Medulla oblongata (tissue), 1 donor: ENCODE measurements at regions not wholly inside any gene's neighbourhood (a gene's known extent, or its start where the extent isn't known, plus 50 kb on each side); places are given as distances from the start of the nearest gene placed in this dataset.
A peak's percentile ranks its signal among the peaks of the same experiment; 100 is the strongest.

Experiments used
- DNase-seq: peaks from one replicate; pipeline ENCODE4 v3.0.0-alpha.2; 2015; ENCODE audit errors: extremely low spot score

DNA sequence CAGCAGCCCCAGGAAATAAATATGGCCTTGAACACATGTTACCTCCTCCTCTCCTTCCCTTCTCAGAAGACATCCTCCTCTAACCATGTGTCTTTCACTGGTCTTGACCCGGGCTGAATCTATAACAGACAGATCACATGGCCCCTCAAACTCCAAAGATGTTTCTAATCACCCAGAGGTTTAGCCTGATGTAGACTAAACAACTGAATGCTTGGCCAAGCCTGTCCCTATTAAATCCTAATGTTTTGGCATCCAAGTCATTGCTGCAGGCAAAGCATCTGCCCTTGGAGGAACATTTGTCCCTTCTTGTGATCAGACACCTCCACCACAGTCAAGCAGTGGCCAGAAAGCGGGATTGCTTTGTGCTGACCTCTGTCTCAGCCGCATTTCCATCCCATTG lies 65.5 kb downstream of the ANKRD60 start:
- no peak for DNase-seq

DNA sequence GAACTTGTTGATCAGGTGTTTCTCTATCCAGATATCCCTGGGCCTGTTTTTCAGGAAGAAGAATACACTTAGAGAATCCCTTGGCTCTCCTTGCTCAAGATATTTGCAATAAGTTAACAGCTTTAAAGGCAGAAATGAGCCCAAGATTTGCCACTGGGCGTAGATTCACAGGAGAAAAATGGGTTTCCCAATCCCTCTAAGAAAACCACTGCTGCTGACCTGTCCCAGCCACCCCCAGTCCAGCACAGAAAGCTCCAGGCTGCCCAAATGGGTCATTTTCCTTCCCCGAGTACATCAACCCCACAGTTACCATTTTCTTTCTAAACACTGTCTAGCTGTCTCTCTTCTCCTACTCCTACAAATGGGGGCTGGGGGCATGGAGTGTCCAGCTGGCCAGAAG lies 67.3 kb downstream of the ANKRD60 start:
- no peak for DNase-seq

DNA sequence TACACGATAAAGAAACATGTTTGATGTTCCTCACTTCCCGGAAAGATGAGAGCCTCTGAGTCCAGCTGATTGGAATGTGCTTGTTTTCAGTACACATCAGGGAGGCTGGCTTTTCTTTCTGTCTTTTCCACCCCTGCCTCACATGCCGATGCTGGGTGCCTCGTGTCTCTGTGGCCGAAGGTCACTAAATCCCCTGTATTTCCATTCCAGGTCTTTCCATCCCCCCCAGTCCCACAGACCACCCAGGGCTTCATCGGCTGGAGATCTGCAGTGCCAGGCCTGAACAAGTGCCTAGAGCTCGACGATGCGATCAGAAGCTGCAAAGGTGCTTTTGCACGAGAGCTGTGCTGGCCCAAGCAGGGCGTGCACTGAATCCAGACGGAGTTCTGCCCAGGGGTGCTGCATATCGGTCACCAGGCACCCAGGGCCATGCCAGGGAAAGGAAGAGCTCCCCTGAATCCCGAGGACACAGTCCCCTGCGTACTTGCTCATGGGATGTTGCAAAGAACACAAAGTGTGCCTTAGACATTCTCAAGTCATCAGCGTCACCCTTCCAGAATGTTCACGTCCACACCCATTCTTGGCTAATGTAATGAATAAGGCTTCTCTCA lies 67.9 kb downstream of the ANKRD60 start:
- no peak for DNase-seq

DNA sequence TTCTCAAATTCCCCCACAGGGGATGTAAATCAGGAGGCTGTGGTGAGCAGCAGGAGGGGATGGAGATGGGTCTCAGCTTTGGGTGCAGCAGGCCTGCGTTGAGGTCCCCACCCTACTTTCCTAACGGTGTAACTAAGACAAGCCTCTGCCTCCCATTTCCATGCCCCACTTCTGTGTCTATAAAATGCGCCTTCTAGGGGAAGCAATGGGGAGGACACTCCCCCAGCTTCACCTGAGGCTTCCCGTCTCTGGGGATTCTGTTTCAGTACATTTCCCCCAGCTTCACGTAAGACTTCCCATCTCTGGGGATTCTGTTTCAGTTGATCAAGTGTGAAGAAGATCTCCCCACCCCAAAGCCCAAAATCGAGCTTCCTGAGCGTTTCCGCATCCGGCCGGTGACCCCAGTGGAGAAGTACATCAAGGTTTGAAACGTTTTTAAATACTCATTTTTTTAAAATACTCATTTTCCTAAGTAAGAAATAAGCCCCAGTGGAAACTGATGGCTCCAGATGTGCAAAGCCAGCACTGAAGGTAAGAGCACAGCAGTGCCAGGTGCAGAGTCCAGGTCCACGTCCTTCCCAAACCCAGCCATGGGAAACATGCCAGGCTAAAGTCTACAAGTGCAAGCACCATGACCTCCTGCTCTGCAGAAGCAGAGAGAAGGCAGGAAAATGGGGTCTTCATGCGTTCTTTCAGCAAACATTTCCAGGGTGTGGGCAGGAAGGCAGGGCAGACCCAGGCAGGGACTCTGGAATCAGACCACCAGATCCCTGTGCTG lies 73.1 kb downstream of the ANKRD60 start:
- DNase-seq = no peak

DNA sequence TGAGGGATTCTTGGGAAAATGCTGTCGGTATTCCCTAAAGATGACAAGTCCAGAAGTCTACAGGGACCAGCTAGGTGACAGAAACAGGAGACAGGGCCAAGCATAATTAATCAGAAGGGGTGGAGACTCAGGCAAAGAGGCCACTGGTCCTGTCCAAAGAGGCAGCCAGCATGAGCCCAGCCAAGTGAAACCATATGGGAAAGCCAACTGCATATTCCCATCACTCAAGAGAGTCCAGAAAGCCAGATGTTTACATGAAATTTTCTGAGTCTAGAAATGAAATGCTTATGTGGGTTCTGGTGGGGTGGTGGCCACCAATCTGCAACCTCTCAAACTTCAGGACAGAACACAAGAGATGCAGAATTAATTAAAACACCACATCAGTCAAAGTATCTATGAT lies 74.3 kb downstream of the ANKRD60 start:
- no peak for DNase-seq

DNA sequence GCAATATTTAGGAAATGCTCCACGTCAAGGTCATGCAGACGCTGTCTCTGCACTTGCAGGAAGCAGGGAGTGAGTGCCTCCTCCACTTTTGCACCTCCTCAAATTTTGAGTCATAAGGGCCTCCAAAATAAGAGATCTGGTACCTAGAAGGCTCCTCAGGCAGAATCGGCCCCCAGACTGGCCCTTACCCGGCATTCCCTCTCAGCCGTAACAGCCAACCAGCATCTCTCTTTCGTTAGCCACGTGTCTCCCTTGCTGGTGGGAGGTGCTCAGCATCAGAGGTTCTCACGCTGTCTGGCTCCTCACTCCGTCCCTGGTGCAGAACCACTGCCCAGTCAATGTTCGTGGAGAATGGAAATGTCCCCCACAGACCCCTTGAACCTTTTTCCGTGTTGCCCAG lies 75.3 kb downstream of the ANKRD60 start:
- DNase-seq = no peak

DNA sequence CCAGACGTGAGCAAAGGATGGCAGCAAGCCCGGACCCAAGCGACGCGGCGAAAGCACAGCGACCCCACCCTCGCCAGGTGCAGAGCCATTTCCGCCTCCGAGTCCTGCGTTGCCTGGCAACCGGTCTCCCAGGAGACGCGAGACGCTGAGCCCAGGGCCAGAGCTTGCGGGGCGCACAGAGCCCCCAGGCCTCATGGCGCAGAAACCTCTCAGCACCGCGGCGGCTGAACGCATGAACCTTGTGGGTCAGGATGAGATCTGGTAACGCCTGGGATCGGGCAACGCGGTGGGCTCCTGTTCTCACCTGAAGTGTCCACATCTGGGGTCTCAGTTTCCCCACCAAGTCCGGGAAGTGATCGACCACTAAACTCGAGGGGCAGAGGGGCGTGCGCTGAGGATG lies 77.7 kb downstream of the ANKRD60 start:
- no peak for DNase-seq

DNA sequence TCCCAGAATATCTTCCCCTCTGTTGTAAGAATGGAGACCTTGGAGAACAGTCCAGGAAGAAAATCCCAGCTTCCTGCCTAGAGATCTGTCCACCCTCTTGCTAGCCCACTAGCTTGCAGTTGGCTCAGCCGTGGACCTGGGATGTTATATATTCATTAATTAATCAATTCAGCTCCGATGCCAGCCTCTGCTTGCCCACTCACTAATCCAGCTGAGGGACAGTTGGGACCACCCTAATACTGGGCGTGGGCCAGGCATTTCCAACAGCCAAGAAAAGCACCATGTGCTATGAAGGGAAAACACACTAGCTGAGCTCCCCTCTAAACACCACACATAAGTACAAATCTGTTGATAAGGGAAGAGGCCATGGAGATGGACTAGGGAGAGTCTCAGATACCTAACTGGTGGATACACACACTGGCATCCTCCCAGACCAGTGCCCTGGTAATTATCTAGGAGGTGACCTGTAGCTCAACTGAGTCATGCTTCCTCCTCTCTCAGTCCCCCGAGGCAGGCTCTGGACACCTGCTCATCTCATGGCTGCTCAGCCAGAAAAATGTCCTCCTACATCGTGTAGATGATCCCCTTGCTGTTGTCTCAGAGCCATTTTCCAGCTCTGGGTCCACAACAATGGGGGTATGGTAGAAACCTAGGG lies 78.9 kb downstream of the ANKRD60 start:
- no peak for DNase-seq

DNA sequence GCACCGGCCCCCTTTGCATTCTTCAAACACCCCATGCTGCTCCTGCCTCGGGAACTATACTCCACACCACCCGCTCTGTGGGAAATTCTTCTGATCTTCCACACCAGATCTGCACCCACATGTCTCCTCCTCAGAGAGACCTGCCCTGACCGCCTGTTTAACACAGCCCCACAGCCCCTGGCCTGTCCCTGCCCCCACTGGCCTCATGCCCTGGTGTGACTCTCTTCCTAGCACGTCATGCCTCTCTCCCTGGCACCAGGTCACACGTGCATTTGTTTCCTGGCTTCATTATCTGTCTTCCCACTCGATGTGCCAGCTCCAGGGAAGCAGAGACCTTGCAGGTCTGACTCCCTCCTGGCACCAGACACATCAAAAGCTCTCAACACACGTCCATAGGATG lies 79.6 kb downstream of the ANKRD60 start:
- no peak for DNase-seq

DNA sequence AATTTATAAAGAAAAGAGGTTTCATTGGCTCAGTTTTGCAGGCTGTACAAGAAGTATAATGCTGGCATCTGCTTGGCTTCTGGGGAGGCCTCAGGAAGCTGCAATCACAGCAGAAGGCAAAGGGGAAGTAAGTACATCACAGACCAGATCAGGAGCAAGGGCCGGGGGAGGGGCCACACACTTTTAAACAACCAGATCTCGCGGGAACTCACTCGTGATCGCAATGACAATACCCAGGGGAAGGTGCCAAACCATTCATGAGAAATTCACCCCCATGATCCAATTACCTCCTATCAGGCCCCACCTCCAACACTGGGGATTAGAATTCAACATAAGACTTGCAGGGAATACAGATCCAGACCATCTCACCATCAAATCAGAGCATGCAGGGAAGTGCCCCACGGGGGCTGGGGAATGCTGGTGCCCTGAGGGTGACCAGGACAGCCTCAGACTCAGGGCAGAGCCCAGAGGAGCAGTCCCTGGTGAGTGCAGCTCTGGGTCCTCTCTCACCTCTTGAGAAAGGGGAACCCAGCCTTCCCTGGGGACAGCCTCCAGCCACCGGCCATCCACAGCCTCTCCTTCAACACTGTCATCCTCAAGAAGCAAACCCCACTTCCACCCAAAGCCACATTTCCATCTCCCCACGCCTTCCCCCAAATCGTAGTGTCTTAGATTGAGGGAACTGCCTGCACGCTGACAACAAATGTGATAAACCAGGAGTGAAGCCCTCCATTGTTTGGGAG lies 80.7 kb downstream of the ANKRD60 start:
- DNase-seq = no peak

DNA sequence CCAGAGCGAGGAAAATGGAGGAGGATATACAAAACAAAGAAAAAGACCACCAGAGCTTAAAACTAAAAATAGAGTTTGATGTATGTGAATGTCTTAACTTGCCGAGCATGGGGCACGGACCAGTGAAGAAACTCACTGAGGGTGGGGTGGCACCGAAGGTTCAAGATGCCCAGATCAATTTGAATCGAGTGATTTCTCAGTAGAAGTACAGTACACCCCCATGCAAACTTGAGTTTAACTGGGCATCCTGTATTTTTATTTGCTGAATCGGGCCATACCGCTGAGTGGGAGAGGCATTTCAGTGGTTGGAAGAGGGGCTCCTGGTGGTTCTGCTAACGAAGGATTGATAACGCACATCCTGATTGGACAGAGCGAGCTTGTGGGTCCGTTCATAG lies 81.7 kb downstream of the ANKRD60 start:
- DNase-seq = no peak

DNA sequence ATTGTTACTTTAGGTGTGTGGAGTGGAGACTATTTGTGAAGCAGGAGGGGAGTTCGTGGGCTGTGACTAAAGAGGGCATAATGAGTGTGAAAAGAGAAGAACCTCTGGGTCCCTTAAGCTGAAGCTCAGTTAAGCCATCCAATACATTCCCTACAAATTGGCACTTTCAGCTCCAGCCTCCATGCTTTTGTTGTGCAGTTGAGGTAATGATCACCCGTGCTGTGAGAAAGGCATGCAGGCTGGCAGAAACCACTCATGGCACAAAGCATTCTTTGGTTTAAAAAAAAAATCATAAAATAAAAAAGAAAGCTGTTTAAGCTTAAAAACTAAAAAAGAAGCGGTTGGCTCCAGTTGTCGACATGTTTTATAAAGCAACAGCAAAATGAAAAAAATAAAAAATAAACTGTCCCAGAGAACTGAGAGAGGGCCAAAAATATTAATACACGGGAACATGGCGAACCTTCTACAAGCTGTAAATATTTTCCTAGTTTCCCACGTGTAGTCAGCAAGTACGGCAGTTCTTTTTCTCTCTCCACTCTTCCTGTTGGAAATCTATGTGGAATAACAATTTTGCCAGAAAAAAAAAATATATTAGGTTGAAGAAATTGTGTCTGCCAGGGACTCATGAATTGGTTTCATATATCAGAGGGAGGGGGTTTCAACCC lies 82.2 kb downstream of the ANKRD60 start:
- DNase-seq = no peak

DNA sequence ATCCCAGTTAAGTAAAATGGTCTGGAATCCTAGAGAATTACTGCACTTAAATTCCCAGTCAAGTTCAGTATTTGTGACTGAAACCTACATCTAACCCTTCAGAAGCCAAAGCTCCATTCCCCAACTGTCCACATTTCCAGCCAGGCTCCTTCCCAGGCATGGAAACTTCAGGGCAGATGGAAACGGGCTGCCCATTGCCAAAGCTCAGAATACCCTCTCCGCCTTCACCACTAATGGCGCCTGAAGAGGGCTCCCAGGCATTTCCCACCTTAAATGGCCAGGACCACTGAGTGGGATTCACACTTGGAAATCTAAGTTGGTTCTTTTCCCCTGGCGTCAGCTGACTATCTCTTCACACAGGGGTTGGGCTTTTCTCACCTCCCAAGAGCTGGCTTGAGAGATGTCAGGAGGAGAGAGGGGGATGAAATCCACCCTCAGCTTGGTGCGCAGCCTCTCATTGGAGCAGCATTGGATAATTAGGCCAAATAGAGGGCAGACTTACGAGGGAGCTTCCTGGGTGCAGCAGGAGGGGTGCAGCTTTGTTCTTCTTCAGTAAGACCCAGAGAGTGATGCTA lies 82.9 kb downstream of the ANKRD60 start:
- DNase-seq = no peak

DNA sequence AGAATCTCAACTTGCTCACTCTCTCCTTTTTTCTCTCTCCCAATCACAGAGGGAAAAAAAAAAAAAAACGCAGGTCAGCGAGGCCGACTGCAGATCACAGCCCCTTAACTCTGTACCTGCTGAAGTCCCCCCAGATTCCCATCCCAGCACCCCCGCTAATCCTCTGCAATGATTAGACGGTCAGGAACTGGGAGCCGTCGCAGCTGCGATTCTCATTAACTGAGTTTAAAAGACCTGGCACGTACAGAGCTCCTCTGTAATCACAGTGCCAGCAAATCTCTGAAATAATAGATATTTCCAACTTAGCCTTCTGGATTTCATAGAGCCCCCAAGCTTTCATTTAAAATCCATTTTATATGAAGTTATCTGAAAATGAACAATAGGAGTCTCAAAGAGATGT lies 84.4 kb downstream of the ANKRD60 start:
- DNase-seq = no peak

DNA sequence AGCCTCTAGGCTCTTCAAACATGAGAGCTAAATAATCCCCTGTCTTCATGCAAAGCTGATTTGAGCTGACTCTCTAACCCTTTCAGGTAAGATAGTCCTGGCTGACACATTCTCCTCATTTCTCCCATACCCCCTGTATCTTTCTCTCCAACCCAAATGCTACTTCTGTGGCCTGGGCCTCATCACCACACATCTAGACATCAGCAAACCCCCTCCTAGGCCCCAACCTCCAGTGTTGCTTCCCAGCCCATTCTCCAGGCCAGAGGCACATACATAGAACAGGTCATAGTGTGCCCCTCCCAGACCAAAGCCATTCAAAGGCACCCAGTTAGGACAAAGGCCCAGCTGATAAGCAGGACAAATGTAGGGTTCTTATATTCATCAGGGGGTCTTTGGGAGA lies 84.9 kb downstream of the ANKRD60 start:
- no peak for DNase-seq

DNA sequence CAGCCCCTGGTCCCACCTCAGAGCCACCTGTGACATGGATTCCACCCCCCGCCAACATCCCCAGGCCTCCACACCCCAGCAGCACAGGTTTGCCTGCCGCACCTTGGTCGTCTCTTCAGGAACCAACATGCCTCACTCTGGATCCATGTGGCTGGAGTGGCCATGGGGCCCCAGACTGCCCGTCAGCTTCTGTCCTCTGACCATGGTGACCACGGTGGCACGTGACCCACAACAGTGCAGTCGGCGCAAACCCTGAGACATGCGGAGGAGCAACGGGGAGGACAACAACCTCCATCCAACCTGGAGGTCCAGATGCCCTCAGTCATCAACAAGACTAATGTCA lies 85.6 kb downstream of the ANKRD60 start:
- no peak for DNase-seq

DNA sequence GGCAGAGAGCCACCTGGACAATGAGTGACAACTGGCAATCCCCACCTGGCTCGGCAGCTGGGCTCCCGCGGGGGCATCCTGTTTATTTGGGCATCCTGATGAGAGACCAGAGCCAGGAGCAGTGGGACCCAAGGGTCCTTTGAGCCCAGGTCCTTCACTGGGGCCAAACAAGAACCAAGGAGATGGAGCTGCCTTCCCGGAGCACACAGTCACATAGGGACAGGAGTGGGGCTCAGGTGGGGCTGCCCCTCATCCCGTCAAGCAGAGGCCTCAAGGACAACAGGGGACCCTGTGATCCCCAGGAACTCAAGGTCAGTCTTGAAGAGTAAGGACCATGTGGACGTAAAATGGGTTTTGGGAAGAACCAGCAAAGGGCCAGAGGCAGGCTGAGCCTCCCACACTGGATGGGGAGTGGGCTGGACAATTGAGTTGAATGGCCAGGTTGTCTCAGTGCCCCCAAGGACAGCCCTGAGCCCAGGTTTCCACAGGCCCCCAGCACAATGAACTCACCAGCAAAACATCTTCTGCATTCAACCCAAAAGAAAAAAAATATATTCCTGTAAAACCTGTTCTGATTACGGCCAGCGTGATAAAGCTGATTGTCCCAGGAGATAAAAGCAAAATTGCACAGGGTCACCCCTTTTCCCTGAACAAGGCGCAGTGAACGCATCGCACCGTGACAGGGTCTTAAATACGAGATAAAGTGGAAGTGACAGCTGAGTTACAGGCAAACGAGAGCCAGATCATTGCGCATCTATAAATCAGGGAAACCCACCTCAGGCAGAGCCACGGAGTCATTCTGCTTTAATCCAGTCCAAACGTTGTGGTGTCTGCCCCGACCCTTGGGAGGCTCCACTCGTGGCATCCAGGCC lies 86.2 kb downstream of the ANKRD60 start:
- no peak for DNase-seq

DNA sequence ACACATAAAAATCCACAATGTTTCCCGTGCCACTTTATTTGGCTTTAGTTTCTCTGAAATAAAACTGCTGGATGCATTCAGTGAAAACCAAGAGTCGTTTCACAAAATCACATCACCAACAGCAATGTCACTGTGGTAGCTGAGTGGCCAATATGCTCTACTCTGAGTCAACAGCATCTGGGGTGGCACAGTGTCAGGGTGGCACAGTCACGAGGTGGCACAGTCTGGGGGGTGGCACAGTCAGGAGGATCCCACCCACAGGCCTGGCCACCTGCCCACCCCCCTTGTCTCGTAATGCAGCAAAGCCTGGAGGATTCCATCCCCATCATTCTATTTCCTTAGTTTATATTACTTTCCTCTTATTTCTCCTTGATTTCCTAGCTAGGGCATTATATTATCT lies 87.0 kb downstream of the ANKRD60 start:
- DNase-seq = peak; percentile 15

DNA sequence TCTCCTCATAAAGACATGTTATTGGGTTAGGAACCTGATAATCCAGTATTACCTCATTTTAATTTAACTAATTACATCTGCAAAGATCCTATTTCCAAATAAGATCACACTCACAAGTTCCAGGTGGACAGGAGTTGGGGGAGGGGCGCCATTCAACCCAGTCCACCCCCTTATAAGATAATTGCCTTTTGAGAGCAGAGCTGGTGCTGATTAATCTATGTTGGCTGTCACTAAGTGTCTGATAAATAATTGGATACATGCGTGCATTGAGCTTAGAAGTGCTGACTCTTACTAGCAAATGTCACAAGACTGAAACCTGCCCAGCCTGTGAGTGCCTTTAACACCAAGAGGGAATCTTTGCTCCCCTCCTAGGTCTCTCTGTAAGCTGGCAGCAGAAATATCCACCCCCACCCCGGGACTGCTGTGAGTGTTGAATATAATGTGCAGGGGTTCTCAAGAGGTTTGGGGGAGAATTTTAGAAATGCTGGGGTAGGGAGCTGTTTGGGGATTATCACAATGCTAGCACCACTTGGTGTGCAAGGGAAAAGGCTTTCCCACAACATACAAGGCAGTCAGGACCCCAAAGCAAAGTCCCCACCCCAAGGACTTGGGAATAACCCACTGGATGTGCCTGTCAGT lies 87.5 kb downstream of the ANKRD60 start:
- no peak for DNase-seq
